ENCODE measurements at regions not wholly inside any gene's neighbourhood (a gene's known extent, or its start where the extent isn't known, plus 50 kb on each side); places are given as distances from the start of the nearest gene placed in this dataset.

DNA sequence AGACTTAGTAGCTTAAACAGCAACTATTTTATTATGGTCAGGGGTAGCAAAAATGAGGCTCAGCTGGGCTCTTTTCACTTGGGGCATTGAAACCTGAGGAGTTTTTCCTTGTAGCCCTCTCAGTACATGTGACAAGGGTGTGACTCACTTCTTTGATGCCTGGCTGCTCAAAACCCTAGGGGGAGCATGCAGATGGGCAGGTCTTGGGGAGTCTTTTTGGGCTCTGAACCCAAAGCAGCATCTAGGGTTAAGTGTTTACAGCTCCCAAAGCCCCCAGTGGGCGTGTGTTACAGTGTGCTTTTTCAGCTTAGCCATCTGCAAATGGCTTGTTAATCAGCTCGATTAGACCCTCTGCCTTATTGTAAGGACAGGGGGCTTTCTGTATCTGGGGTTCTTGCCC lies 1752.7 kb downstream of the PCDH7 start:
- TF ChIP-seq, protein P1, sequence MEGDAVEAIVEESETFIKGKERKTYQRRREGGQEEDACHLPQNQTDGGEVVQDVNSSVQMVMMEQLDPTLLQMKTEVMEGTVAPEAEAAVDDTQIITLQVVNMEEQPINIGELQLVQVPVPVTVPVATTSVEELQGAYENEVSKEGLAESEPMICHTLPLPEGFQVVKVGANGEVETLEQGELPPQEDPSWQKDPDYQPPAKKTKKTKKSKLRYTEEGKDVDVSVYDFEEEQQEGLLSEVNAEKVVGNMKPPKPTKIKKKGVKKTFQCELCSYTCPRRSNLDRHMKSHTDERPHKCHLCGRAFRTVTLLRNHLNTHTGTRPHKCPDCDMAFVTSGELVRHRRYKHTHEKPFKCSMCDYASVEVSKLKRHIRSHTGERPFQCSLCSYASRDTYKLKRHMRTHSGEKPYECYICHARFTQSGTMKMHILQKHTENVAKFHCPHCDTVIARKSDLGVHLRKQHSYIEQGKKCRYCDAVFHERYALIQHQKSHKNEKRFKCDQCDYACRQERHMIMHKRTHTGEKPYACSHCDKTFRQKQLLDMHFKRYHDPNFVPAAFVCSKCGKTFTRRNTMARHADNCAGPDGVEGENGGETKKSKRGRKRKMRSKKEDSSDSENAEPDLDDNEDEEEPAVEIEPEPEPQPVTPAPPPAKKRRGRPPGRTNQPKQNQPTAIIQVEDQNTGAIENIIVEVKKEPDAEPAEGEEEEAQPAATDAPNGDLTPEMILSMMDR (IDR thresholded peaks at IDR 0.05; ENCODE audit: borderline replicate concordance, insufficient read depth, low read depth, low read length): no peak
- no peak overlapping the region for H3K4me3 ChIP-seq (ENCODE audit: low read depth, low read length)

DNA sequence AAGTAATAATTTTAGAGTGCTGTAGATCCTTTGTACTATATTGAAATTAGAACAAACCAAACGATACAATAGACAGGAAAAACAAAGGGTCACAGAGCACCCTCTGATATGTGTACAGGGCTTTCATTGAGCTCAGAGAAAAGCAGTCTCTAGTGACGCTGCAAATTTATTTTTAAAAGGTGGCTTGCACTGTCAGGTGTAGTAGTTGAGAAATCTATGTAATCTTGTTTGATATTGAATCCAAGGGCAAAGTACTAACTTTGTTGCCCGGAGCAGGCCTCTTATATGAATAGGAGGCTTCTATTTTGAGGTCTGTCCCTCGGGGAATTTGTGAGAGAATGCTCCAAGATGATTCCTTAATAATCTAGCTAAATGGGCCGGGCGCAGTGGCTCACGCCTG lies 1755.5 kb downstream of the PCDH7 start:
- TF ChIP-seq, protein P1 (IDR thresholded peaks at IDR 0.05; ENCODE audit: borderline replicate concordance, insufficient read depth, low read depth, low read length): no peak
- no peak overlapping the region for H3K4me3 ChIP-seq (ENCODE audit: low read depth, low read length)

DNA sequence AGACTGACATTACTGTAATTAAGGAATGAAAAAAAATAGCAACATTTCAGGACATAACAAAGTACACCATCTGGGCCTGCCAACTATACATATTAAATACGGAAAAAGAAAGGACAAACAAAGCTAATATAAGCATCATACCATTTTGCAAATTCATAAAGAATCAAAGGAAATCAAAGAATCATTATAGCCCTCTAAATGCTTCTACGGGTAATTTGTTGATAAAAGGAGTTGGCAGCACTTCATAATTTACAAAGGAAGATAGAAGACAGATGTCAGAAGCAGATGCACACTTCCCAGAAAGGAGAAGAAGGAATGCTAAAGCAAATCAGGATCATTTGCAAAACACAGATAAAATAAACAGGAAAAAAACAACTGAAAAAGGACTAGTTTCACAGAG lies 1757.3 kb downstream of the PCDH7 start:
- no peak overlapping the region for H3K4me3 ChIP-seq (ENCODE audit: low read depth, low read length)
- TF ChIP-seq, protein P1 (IDR thresholded peaks at IDR 0.05; ENCODE audit: borderline replicate concordance, insufficient read depth, low read depth, low read length): no peak

DNA sequence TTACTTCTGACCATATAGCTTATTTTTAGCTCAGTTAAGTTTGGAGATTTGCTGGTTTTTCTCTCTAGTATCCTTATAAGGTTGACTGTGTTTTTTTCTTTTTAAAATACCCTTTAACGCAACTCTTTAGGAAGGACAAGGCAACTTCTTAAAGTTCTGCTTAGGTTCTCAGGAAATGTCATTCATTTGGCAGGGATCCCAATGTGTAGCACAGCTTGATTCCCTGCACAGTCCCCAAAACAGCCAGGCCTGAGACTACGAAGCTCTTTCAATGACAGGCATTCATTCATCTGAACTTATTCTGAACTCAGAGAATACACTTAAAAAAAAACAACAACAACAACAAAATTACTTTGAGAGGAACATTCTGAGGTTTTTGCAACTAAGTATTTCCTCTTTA lies 1765.8 kb downstream of the PCDH7 start:
- TF ChIP-seq, protein P1 (IDR thresholded peaks at IDR 0.05; ENCODE audit: borderline replicate concordance, insufficient read depth, low read depth, low read length): no peak
- H3K4me3 ChIP-seq (ENCODE audit: low read depth, low read length): no peak overlapping the region

DNA sequence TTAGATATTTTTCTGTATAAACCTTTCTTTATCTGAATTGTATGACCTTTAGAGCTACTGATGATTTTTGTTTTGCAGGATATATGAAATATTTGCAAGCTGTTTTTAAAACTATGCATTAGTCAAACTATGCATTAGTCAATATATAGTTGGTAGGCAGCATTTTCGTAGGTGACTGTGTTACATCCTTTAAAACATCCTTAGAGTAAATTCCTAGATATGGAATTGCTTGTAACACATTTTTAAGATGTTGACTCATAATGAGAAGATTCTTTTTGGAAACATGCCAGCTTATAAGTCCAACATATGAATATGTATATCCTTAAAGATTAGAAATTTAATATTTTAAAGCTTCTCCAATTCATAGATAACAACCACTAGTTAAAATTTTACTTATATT lies 1768.5 kb downstream of the PCDH7 start:
- no peak overlapping the region for H3K4me3 ChIP-seq (ENCODE audit: low read depth, low read length)
- TF ChIP-seq, protein P1 (IDR thresholded peaks at IDR 0.05; ENCODE audit: borderline replicate concordance, insufficient read depth, low read depth, low read length): no peak

DNA sequence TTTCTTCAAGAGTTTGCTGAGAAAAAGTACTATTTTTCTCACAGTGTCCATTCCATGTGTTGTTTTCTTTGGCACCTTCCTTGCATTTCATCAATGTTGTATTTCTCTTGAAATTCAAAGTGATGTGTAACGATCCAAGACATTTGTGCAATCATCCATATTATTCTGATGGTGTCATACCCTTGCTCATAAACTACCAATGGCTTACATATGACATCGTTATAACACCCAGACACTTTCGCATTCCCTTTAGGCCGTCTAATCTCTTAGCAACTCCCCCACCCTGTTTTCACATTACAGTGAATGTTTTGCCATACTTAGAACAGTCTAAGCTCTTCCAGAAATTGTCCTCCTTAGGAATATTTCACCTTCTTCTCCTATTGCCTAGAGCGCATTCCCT lies 1779.0 kb downstream of the PCDH7 start:
- TF ChIP-seq, protein P1 (IDR thresholded peaks at IDR 0.05; ENCODE audit: borderline replicate concordance, insufficient read depth, low read depth, low read length): no peak
- no peak overlapping the region for H3K4me3 ChIP-seq (ENCODE audit: low read depth, low read length)

DNA sequence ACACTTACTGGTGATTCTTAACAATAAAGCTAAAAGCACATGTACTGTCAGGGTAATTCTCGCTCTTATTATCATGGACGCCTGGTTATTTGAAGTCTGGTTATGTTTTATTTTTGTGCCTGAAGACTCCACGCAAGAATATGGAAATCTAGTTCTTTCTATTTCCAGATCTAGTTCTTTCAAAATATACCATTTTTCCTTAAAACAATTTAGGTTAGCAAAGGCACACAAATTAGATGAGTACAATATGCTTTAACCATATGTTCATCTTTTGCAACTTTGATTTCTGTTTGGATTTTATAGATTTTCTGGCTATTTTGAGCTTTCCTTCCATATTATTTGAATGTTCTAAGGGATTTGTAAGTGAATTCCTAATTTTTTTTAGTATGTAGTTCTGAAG lies 1783.1 kb downstream of the PCDH7 start:
- TF ChIP-seq, protein P1 (IDR thresholded peaks at IDR 0.05; ENCODE audit: borderline replicate concordance, insufficient read depth, low read depth, low read length): no peak
- no peak overlapping the region for H3K4me3 ChIP-seq (ENCODE audit: low read depth, low read length)

All from GM12875 (cell line).